Cerebellar cortex (tissue), 1 donor: ENCODE measurements at regions not wholly inside any gene's neighbourhood (a gene's known extent, or its start where the extent isn't known, plus 50 kb on each side); places are given as distances from the start of the nearest gene placed in this dataset.

Experiments
- DNase-seq: peaks from one replicate; pipeline ENCODE4 v3.0.0-alpha.2; 2015; ENCODE audit warnings: low spot score

GRCh38 chr11:80435345-80435744, 994.5 kb upstream of the TENM4 start:
- DNase-seq: no peak

- no peak for DNase-seq
These were observed 991.2 kb upstream of the TENM4 start for GRCh38 chr11:80432057-80432456.

- no peak for DNase-seq
These were observed 983.3 kb upstream of the TENM4 start for GRCh38 chr11:80424012-80424695.

GRCh38 chr11:80420374-80420773, 979.5 kb upstream of the TENM4 start:
- DNase-seq: no peak

- no peak for DNase-seq
These were observed 976.9 kb upstream of the TENM4 start for GRCh38 chr11:80417681-80418080.

- no peak for DNase-seq
These were observed 974.8 kb upstream of the TENM4 start for GRCh38 chr11:80415580-80415979.

- no peak for DNase-seq
These were observed 973.6 kb upstream of the TENM4 start for GRCh38 chr11:80414181-80415165.

GRCh38 chr11:80412604-80413003, 971.8 kb upstream of the TENM4 start:
- DNase-seq: no peak

- no peak for DNase-seq
These were observed 952.4 kb upstream of the TENM4 start for GRCh38 chr11:80393210-80393609.

- DNase-seq: no peak
These were observed 949.7 kb upstream of the TENM4 start for GRCh38 chr11:80390505-80390904.

GRCh38 chr11:80388536-80388935, 947.7 kb upstream of the TENM4 start:
- no peak for DNase-seq

GRCh38 chr11:80388130-80388529, 947.3 kb upstream of the TENM4 start:
- DNase-seq: no peak

- no peak for DNase-seq
These were observed 942.8 kb upstream of the TENM4 start for GRCh38 chr11:80383655-80384054.

- DNase-seq: no peak
These were observed 938.9 kb upstream of the TENM4 start for GRCh38 chr11:80379620-80380278.

GRCh38 chr11:80371931-80372330, 931.1 kb upstream of the TENM4 start:
- no peak for DNase-seq

- DNase-seq: no peak
These were observed 925.1 kb upstream of the TENM4 start for GRCh38 chr11:80365980-80366379.

GRCh38 chr11:80365076-80365725, 924.4 kb upstream of the TENM4 start:
- DNase-seq: no peak

- DNase-seq: no peak
These were observed 921.9 kb upstream of the TENM4 start for GRCh38 chr11:80362563-80363340.

- DNase-seq: no peak
These were observed 914.4 kb upstream of the TENM4 start for GRCh38 chr11:80355251-80355650.

GRCh38 chr11:80350541-80350940, 909.7 kb upstream of the TENM4 start:
- no peak for DNase-seq

- DNase-seq: no peak
These were observed 909.2 kb upstream of the TENM4 start for GRCh38 chr11:80349997-80350396.
